Embryonic facial prominence (tissue), 1 donor: ENCODE measurements at regions not wholly inside any gene's neighbourhood (a gene's known extent, or its start where the extent isn't known, plus 50 kb on each side); places are given as distances from the start of the nearest gene placed in this dataset.

Experiments used
- DNase-seq: peaks from one replicate; pipeline ENCODE4 v3.0.0-alpha.2; 2016; ENCODE audit errors: extremely low spot score

DNA sequence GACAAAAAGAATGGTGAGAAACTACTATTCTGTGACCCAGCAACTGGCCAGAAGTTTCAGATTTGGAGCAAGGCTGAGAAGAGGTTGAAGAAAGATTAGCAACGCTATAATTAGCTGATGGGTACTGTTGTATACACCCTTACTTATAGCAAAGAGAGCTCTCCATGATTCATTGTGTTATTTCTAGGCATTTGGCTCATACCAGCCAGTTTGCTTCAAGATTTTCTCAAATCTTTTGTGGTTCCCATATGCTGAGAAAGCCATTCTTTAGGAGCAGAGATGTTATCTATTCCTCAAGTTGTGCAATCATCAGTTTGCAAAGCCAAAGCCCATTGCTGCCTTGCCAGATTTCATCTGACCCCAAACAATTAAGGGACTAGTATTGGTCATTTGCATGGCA, 179.4 kb downstream of the ETS1 start:
- DNase-seq = no peak

- no peak for DNase-seq
Observed at GRCh38 chr11:128405714-128406662, 181.4 kb downstream of the ETS1 start.

DNA sequence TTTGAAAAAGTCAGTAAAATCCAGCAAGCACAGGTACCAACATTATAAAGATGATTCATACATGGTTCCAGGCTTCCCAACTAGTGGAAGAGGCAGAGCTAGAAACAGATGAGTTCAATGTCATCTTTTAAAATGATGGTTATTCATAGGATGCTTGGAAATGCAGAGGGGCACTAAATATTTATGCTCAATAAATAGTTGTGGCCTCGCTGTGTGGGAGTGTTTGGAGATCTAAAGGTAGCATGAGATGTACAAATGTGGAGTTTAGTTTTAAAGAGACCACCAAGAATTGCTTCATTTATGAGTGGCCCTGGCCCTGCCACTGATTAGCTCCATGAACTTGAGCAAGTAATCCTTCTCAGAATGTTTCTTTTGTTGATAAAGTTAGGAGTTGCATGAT, 182.2 kb downstream of the ETS1 start:
- DNase-seq = no peak

GRCh38 chr11:128404437-128404836, 182.9 kb downstream of the ETS1 start:
- DNase-seq = no peak

DNA sequence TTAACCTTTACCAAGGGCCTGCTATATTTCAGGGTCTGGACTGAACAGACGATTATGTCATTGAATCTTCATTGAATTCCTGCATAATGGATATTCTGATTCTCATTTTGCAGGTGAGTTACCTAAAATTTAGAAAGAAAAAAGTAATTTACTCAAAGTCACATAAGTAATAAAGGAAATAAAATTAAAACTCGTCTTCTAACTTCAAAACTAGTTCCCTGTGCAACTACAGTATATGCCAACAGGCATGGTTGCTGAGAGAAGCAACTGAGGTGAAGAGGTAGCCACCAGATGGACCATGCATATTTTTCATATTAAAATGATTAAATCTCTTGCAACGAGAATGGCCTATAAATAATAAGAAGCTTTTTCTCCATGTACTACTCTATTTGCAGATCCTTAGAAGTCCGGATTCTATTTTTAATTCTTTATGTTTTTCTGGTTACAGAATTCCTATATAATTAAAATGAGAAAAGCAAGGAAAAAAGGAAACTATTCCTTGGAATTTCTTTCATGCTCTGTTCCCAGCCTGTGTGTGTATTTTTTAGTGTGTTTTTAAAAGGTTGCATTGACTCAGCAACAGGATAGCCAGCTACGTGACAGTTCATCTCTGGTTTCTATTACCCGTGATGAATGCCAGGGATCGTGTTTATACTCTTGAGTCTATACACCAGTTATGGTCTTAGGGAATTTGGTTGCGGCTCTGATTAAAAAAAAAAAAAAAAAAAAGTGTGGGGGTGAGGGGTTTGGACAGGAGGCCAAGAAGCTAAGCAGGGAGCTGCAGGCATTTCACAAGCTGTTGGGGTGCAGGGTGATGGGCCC, 186.8 kb downstream of the ETS1 start:
- DNase-seq = peak; percentile 32

DNA sequence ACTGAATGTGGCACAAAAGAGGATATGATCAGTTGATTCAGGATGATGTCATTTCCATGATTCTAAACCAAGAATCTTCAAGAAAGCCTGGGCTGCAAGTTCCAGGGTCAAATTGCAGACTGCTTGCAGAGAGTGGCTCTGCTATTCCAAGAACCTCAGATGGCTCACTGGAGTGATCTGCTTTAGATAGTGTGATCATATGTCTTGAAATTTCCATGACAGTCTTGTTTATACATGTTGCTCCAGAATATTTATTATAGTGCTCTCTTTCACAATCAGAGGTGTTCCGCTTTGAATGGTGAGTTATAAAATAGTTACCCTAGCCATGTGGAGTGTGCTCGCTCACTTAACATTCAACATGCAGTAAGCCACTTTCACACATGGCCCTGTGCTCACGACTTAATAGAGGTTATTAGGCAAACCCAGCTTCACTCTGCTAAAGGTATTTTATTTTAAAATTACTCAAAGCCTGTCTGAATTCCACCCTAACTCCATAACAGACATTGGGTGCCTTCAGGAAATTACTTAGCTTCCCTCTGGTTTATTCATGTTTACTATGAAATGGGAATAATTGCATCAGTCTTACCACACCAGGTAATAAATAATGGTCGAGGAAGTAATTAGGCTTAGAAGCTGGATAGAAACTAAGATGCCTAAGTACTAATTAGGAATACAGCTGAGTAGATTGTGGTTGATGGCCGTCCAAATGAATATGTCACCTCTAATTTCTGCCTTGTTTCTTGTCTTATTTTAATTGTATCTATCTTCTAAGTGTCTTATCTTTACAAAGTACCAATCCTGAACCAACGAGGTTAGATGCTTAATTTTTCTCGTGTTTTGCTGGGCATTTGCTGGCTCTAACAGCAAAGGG, 187.9 kb downstream of the ETS1 start:
- no peak for DNase-seq

GRCh38 chr11:128398517-128399250, 188.7 kb downstream of the ETS1 start:
- DNase-seq = no peak

- DNase-seq = no peak
Observed at GRCh38 chr11:128397362-128397761, 190.0 kb downstream of the ETS1 start.

- no peak for DNase-seq
Observed at GRCh38 chr11:128394431-128395089, 192.8 kb downstream of the ETS1 start.

DNA sequence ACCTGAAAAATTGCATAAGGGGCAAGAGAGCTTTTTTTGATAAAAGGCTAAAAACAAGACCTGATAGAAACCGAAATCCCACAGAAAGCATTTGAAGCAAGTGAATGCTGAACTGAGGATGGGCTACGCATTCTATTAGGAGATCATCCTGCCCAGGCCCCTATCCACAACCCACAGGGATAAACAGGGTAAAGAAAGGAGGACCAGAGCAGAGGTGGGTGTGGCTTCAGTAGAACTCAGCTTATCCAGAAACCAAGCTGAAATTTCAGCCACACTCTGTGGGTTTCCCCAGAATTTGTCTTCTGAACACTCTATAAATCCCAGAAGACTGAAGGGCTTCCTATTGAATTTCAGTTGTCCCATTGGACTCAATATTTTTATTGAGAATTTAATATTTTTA, 195.1 kb downstream of the ETS1 start:
- no peak for DNase-seq

DNA sequence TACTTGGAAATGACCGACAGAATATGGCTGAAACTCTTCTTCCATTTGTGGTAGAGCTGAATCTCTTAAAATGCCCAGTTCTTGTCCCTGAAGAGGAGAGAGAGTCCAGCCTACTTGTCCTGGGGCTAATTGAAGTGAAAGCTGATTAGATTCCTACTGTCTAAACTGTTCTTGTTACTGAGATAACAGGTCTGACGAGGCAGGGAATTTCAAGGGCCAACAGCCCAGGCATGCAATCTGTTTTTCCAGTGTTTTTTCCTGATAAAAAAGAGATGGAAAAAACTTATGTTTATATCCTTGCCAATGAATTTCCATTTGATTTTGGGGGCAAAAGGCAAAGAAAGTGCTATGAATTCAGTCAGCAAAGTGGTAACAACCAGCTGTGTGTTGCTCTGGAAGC, 195.5 kb downstream of the ETS1 start:
- no peak for DNase-seq

- DNase-seq = no peak
Observed at GRCh38 chr11:128390246-128390645, 197.1 kb downstream of the ETS1 start.

GRCh38 chr11:128389461-128389976, 197.8 kb downstream of the ETS1 start:
- DNase-seq = no peak

- no peak for DNase-seq
Observed at GRCh38 chr11:128388206-128388815, 199.0 kb downstream of the ETS1 start.

DNA sequence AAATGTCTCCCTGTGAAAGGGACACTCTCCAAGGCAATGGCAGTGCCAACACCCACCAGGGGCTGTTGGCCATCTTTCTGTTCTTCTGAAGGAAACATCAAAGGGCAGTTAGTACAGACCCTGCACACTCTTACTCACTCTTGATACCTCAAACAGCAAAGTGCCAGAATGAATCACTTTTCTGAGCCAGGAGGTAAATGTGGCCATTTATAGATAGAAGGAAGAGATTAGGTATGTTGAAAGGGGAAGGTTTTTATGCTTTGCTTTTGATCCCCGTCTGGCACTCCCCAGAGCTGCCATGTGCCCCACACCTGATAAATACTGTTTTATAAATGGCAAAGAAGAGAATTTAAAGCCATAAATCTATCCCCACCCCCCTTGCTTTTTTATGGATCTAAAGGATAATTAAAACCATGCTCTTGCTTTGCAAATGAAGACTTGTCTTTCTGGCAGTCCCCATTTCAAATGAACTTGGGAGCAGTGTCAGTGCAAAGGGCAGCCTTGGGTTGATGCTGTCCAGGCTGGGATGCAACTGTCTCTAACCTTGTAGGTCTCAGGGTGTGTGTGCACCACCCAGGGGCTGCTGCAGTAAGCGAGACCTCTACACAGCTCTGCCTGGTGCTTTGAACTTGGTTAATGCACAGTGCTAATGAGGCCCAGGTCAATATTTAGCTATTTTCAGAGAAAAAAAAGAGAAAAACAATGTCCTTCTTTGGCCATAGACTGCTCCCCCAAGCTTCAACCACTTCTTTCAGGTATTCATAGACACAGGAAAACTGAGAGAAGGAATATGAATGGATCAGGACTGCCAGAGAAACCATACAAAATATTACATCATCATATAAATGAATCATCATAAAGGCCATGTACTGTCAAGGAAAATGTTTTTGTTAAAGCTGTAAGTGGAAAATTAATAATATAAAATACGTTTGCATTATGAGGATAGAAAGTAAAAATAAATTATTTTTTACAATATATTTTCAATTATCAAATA, 207.5 kb downstream of the ETS1 start:
- no peak for DNase-seq

DNA sequence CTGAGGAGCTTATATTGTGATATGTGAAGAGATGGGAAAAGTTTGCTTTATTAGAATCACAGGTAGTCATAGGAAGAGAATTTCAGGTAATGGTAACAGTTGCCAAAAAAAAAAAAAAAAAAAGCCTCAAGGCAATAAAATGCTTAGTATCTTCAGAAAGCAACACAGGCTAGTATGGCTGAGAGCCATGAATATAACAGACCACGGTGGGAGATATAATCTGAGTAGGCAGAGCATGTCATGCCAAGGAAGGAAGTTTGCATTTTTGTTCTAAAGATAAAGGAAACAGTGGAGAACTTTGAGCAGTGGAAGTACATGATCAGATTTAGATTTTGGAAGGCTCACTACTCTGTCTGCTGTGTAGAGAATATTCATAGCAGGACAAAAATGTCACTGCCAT, 211.4 kb downstream of the ETS1 start:
- no peak for DNase-seq

DNA sequence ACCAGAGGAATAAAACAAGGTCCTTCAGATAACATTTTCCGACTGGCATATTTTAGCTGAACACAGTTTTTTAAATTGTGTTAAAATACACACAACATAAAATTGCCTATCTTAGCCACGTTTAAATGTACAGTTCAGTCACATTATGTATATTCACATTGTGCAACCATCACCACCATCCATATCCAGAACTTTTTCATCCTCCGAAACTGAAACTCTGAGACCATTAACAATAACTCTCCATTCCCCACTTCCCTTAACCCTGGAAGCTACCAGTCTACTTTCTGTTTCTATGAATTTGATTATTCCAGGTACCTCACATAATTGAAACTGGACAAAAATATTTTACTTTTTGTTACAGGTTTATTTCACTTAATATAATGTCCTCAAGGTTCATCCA, 213.3 kb downstream of the ETS1 start:
- DNase-seq = no peak

- DNase-seq = no peak
Observed at GRCh38 chr11:128372977-128373376, 214.4 kb downstream of the ETS1 start.

- no peak for DNase-seq
Observed at GRCh38 chr11:128367573-128367972, 219.8 kb downstream of the ETS1 start.
